ENCODE measurements at regions not wholly inside any gene's neighbourhood (a gene's known extent, or its start where the extent isn't known, plus 50 kb on each side); places are given as distances from the start of the nearest gene placed in this dataset.
"Not testable (repeated sequence)": the region's sequence is repeated elsewhere in the genome, so short reads cannot be mapped to it uniquely, and the experiment has no call there.

GRCh38 chr1:148049115-148049496 is 103.0 kb downstream of the NBPF11 start:
- POLR2A ChIA-PET; CTCF ChIA-PET; ATAC-seq; FAIRE-seq; H3K4me3 ChIP-seq; H3K4me1 ChIP-seq; DNase-seq (ENCODE audit: low read depth in 1 of 2, low spot score in 1 of 2); H3K9me3 ChIP-seq; H3K27ac ChIP-seq: not testable (repeated sequence)
- WGBS (ENCODE audit: missing lambda C conversion rate), result 48% methylated on average over 9 of the region's 25 CpGs
- peak overlapping the region; percentile 47; the same call in 1 of the 3 replicates for H3K4me2 ChIP-seq

GRCh38 chr1:148048423-148049114 is 103.5 kb downstream of the NBPF11 start:
- H3K27ac ChIP-seq; H3K9me3 ChIP-seq; H3K4me1 ChIP-seq; FAIRE-seq; H3K4me3 ChIP-seq; POLR2A ChIA-PET; DNase-seq (ENCODE audit: low read depth in 1 of 2, low spot score in 1 of 2); CTCF ChIA-PET: not testable (repeated sequence)
- 92% methylated on average over 16 of the region's 51 CpGs for WGBS (ENCODE audit: missing lambda C conversion rate)
- ATAC-seq, result peak; percentile 48 to 53; a peak in 3 of 6 replicates
- H3K4me2 ChIP-seq, result peak overlapping the region; percentile 47; the same call in 1 of the 3 replicates

GRCh38 chr1:148045872-148046271 is 106.2 kb downstream of the NBPF11 start:
- DNase-seq (ENCODE audit: low read depth in 1 of 2, low spot score in 1 of 2); FAIRE-seq; H3K4me2 ChIP-seq; H3K4me3 ChIP-seq; CTCF ChIA-PET; H3K27ac ChIP-seq; POLR2A ChIA-PET; ATAC-seq; H3K4me1 ChIP-seq; H3K9me3 ChIP-seq: not testable (repeated sequence)
- 100% methylated on average over 3 of the region's 4 CpGs for WGBS (ENCODE audit: missing lambda C conversion rate)

- ATAC-seq; POLR2A ChIA-PET; H3K9me3 ChIP-seq; H3K4me1 ChIP-seq; DNase-seq (ENCODE audit: low read depth in 1 of 2, low spot score in 1 of 2); FAIRE-seq; H3K4me2 ChIP-seq; H3K27ac ChIP-seq; CTCF ChIA-PET; H3K4me3 ChIP-seq: not testable (repeated sequence)
- 55% methylated on average over 6 of the region's 6 CpGs for WGBS (ENCODE audit: missing lambda C conversion rate)
Observed at GRCh38 chr1:148044495-148044894, 107.6 kb downstream of the NBPF11 start.
